C4-2B (cell line): ENCODE measurements at regions not wholly inside any gene's neighbourhood (a gene's known extent, or its start where the extent isn't known, plus 50 kb on each side); places are given as distances from the start of the nearest gene placed in this dataset.

Experiments
- CTCF ChIP-seq: fragments of 450-650 bp; conservative IDR thresholded peaks from 2 replicates; pipeline ENCODE4 v1.5.1; 2017; ENCODE audit warnings: mild to moderate bottlenecking
- ZFX ChIP-seq: fragments of 450-650 bp; IDR thresholded peaks from 2 replicates; pipeline ENCODE4 v1.6.1; 2017

GRCh38 chr9:108609227-108609896 is 246.4 kb downstream of the ACTL7B start:
- TF ChIP-seq CTCF (no peak), ZFX (no peak)
